ENCODE measurements at regions not wholly inside any gene's neighbourhood (a gene's known extent, or its start where the extent isn't known, plus 50 kb on each side); places are given as distances from the start of the nearest gene placed in this dataset.

DNA sequence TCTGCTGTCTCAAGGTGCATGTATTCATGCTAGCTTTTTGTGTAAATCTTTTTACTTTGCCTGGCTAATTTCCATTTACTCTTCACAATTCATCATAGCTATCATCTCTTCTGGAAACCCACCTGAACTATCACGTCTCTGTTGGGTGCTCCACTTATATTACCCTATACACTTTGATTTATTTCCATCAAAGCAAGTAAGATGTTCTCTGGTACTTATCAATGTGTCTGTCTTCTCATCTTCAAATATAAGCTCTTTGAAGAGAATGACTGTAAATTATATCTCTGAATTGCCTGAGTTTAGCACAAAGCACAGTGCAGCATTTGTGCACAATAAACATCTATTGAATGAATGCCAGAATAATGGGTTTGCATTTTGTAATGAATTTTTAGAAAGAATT, 1129.7 kb downstream of the LRFN5 start:
- H3K4me2 ChIP-seq (ENCODE audit: insufficient read depth, low read length): no peak overlapping the region
- no peaks in the 10 kb centered on the region for H3K9me1 ChIP-seq (replicated peaks; ENCODE audit: control insufficient read depth, extremely low read depth, insufficient read depth, low read length)
- ChIA-PET CTCF (no interaction called here), POLR2A (no interaction called here)
- H3K36me3 ChIP-seq (ENCODE audit: control insufficient read depth in 2 of 2, extremely low read depth in 1 of 2, insufficient read depth in 2 of 2, low read length in 2 of 2): no peaks in the 10 kb centered on the region
- no peaks in the 10 kb centered on the region for H3K9me3 ChIP-seq (replicated peaks; ENCODE audit: control insufficient read depth, insufficient read depth, low read length)
- DNase-seq (ENCODE audit: low read depth, low spot score): no peak
- no peak for FAIRE-seq
- no peaks in the 10 kb centered on the region for H3K27me3 ChIP-seq (ENCODE audit: control insufficient read depth in 2 of 2, insufficient read depth in 2 of 2, low read length in 2 of 2)
- TF ChIP-seq POLR2AphosphoS5 (IDR thresholded peaks at IDR 0.05; ENCODE audit: insufficient read depth, low read depth, low read length) (no peak), JUN (IDR thresholded peaks at IDR 0.05; ENCODE audit: borderline replicate concordance, insufficient read depth, insufficient read length, low read depth) (no peak), EZH2 (IDR thresholded peaks at IDR 0.05; ENCODE audit: borderline replicate concordance, low read depth, low read length, severe bottlenecking) (no peak), GATA2 (IDR thresholded peaks at IDR 0.05; ENCODE audit: insufficient read depth, insufficient read length, low read depth, low read length) (no peak), MYC (IDR thresholded peaks at IDR 0.05; ENCODE audit: low read depth, low read length) (no peak), FOS (IDR thresholded peaks at IDR 0.05; ENCODE audit: borderline replicate concordance, insufficient read depth, low read length) (no peak), POLR2A (IDR thresholded peaks at IDR 0.05; ENCODE audit: low read depth, low read length) (no peak)
- TF ChIP-seq, protein P1, sequence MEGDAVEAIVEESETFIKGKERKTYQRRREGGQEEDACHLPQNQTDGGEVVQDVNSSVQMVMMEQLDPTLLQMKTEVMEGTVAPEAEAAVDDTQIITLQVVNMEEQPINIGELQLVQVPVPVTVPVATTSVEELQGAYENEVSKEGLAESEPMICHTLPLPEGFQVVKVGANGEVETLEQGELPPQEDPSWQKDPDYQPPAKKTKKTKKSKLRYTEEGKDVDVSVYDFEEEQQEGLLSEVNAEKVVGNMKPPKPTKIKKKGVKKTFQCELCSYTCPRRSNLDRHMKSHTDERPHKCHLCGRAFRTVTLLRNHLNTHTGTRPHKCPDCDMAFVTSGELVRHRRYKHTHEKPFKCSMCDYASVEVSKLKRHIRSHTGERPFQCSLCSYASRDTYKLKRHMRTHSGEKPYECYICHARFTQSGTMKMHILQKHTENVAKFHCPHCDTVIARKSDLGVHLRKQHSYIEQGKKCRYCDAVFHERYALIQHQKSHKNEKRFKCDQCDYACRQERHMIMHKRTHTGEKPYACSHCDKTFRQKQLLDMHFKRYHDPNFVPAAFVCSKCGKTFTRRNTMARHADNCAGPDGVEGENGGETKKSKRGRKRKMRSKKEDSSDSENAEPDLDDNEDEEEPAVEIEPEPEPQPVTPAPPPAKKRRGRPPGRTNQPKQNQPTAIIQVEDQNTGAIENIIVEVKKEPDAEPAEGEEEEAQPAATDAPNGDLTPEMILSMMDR (IDR thresholded peaks at IDR 0.05; ENCODE audit: extremely low read depth in 1 of 2, insufficient read depth in 1 of 2, low read depth in 1 of 2, low read length in 2 of 2): no peak
- TF ChIP-seq, protein P2, sequence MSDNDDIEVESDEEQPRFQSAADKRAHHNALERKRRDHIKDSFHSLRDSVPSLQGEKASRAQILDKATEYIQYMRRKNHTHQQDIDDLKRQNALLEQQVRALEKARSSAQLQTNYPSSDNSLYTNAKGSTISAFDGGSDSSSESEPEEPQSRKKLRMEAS (IDR thresholded peaks at IDR 0.05; ENCODE audit: insufficient read depth, insufficient read length): no peak
- no peak overlapping the region for H3K9ac ChIP-seq (replicated peaks; ENCODE audit: extremely low read depth, insufficient read depth, low read length)
- no peak overlapping the region for H3K4me3 ChIP-seq (replicated peaks in 1 of 3; ENCODE audit: insufficient read depth in 1 of 3, low read depth in 1 of 3, low read length in 3 of 3)
- no peak overlapping the region for H3K27ac ChIP-seq (ENCODE audit: insufficient read depth, low read depth, low read length)
- no peaks in the 10 kb centered on the region for H4K20me1 ChIP-seq (replicated peaks; ENCODE audit: control insufficient read depth, extremely low read depth, insufficient read depth, low read length)
- H3K4me1 ChIP-seq (ENCODE audit: control insufficient read depth, extremely low read depth, insufficient read depth, low read length): peaks cover 4% of the 10 kb centered on the region
- intact Hi-C loops (cut with micrococcal nuclease): no loop called here
- no peaks in the 10 kb centered on the region for H3K79me2 ChIP-seq (ENCODE audit: control insufficient read depth, insufficient read depth, low read length)
- dilution Hi-C loops (cut with MboI; ENCODE audit: extremely low pct_ligation_motif_present, low sequenced_read_pairs): no loop called here
- no peak overlapping the region for H2AFZ ChIP-seq (ENCODE audit: low read depth, low read length)
- no TSS peak for BruUV-seq (replicated peaks)

Data from endothelial cell of umbilical vein (primary cell).